BJ (cell line): ENCODE measurements at regions not wholly inside any gene's neighbourhood (a gene's known extent, or its start where the extent isn't known, plus 50 kb on each side); places are given as distances from the start of the nearest gene placed in this dataset.

Experiments used
- CTCF ChIA-PET: fragments of 350-600 bp; formaldehyde crosslinking; extraction: SDS; loops from one replicate; lab custom pipeline; 2021; ENCODE audit warnings: antibody characterized with exemption, inconsistent platforms; lab: Yijun Ruan, JAX
- POLR2A ChIA-PET: fragments of 300-600 bp; sonication (Branson Sonifier 250); formaldehyde crosslinking; extraction: SDS; loops from one replicate; lab custom pipeline; 2021; ENCODE audit warnings: antibody characterized with exemption; lab: Charles Lee
- DNase-seq: peaks from one replicate; pipeline ENCODE4 v3.0.0-alpha.2; 2011; ENCODE audit warnings: low read depth
- H3K27me3 ChIP-seq: 2 replicates; pipeline ENCODE4 v1.6.0; 2011; ENCODE audit warnings: low read length; ENCODE audit not compliant: control insufficient read depth, insufficient read depth
- H3K36me3 ChIP-seq: 2 replicates; pipeline ENCODE4 v1.5.1; 2011; ENCODE audit warnings: low read length; ENCODE audit not compliant: control insufficient read depth, insufficient read depth
- H3K4me3 ChIP-seq: 2 replicates; pipeline ENCODE4 v1.5.1; 2011; ENCODE audit warnings: low read depth, mild to moderate bottlenecking, control low read depth, low read length
- TF ChIP-seq, protein P1 (sequence below): IDR thresholded peaks from 2 replicates; pipeline ENCODE4 v1.5.1; 2011; ENCODE audit warnings: low read depth, mild to moderate bottlenecking, control low read depth, inconsistent platforms, low read length, moderate library complexity; ENCODE audit not compliant: insufficient read depth

GRCh38 chr6:104434519-104434918 is 425.2 kb downstream of the HACE1 start:
- H3K27me3 ChIP-seq, result no peaks in the 10 kb centered on the region
- DNase-seq, result no peak
- ChIA-PET CTCF (no interaction called here), POLR2A (no interaction called here)
- no peaks in the 10 kb centered on the region for H3K36me3 ChIP-seq
- TF ChIP-seq, protein P1, sequence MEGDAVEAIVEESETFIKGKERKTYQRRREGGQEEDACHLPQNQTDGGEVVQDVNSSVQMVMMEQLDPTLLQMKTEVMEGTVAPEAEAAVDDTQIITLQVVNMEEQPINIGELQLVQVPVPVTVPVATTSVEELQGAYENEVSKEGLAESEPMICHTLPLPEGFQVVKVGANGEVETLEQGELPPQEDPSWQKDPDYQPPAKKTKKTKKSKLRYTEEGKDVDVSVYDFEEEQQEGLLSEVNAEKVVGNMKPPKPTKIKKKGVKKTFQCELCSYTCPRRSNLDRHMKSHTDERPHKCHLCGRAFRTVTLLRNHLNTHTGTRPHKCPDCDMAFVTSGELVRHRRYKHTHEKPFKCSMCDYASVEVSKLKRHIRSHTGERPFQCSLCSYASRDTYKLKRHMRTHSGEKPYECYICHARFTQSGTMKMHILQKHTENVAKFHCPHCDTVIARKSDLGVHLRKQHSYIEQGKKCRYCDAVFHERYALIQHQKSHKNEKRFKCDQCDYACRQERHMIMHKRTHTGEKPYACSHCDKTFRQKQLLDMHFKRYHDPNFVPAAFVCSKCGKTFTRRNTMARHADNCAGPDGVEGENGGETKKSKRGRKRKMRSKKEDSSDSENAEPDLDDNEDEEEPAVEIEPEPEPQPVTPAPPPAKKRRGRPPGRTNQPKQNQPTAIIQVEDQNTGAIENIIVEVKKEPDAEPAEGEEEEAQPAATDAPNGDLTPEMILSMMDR, result no peak
- H3K4me3 ChIP-seq, result no peak overlapping the region

GRCh38 chr6:104431096-104431495 is 428.6 kb downstream of the HACE1 start:
- H3K36me3 ChIP-seq, result no peaks in the 10 kb centered on the region
- TF ChIP-seq, protein P1, result no peak
- no peaks in the 10 kb centered on the region for H3K27me3 ChIP-seq
- CTCF ChIA-PET, result no interaction called here
- no peak overlapping the region for H3K4me3 ChIP-seq
- no peak for DNase-seq
- POLR2A ChIA-PET, result no interaction called here

GRCh38 chr6:104428184-104428583 is 431.5 kb downstream of the HACE1 start:
- no peaks in the 10 kb centered on the region for H3K27me3 ChIP-seq
- no peak overlapping the region for H3K4me3 ChIP-seq
- no peak for DNase-seq
- ChIA-PET POLR2A (no interaction called here), CTCF (no interaction called here)
- no peaks in the 10 kb centered on the region for H3K36me3 ChIP-seq
- TF ChIP-seq, protein P1, result no peak

- H3K36me3 ChIP-seq, result no peaks in the 10 kb centered on the region
- CTCF ChIA-PET, result no interaction called here
- TF ChIP-seq, protein P1, result no peak
- POLR2A ChIA-PET, result no interaction called here
- no peak for DNase-seq
- no peak overlapping the region for H3K4me3 ChIP-seq
- no peaks in the 10 kb centered on the region for H3K27me3 ChIP-seq
These were observed 436.0 kb downstream of the HACE1 start for GRCh38 chr6:104423691-104424090.

- POLR2A ChIA-PET, result no interaction called here
These were observed 438.1 kb downstream of the HACE1 start for GRCh38 chr6:104421650-104422049.

More at GRCh38 chr6:104421650-104422049, 438.1 kb downstream of the HACE1 start:
- CTCF ChIA-PET, result no interaction called here
- DNase-seq, result no peak
- no peak overlapping the region for H3K4me3 ChIP-seq
- H3K36me3 ChIP-seq, result no peaks in the 10 kb centered on the region
- TF ChIP-seq, protein P1, result no peak
- H3K27me3 ChIP-seq, result no peaks in the 10 kb centered on the region
